HEK293T (cell line): ENCODE measurements at regions not wholly inside any gene's neighbourhood (a gene's known extent, or its start where the extent isn't known, plus 50 kb on each side); places are given as distances from the start of the nearest gene placed in this dataset.

ENCODE experiments used
- ARNT ChIP-seq: fragments of 450-650 bp; IDR thresholded peaks from 2 replicates; pipeline ENCODE4 v1.6.1; 2017; ENCODE audit warnings: mild to moderate bottlenecking
- ELF4 ChIP-seq: fragments of 450-650 bp; IDR thresholded peaks from 2 replicates; pipeline ENCODE4 v1.6.1; 2017; ENCODE audit warnings: antibody characterized with exemption
- FOXK2 ChIP-seq: fragments of 450-650 bp; IDR thresholded peaks from 2 replicates; pipeline ENCODE4 v1.6.1; 2016; ENCODE audit warnings: mild to moderate bottlenecking
- HDGF ChIP-seq: fragments of 450-650 bp; IDR thresholded peaks from 2 replicates; pipeline ENCODE4 v1.6.1; 2017; ENCODE audit warnings: antibody characterized with exemption, borderline replicate concordance
- NFRKB ChIP-seq: fragments of 450-650 bp; IDR thresholded peaks from 2 replicates; pipeline ENCODE4 v1.6.1; 2016; ENCODE audit warnings: mild to moderate bottlenecking, moderate library complexity
- SP1 ChIP-seq: fragments of 450-650 bp; IDR thresholded peaks from 2 replicates; pipeline ENCODE4 v1.6.1; 2017
- SUZ12 ChIP-seq: fragments of 450-650 bp; IDR thresholded peaks from 2 replicates; pipeline ENCODE4 v1.6.1; 2016; ENCODE audit warnings: mild to moderate bottlenecking

DNA sequence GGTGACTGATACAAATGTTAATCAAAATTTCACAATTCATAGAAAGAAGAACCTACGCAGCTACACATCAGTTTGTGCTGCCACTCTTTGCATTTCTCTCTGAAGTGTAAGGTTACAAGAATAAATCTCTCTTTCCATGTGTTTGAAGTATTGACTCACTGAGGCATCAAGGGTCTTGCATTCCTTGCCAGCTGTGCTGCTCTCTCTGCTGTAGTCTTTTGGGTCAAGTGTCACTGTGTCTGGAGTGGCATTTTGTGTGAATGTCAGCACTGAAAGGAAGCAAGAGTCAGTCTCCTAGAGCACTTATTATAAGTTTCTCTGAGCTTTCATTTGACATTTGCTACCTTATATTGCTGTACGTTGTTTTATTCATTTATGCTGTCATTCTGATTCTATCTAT is 1696.1 kb upstream of the LRRTM1 start:
- no peak for TF ChIP-seq ELF4
- TF ChIP-seq NFRKB: no peak
- TF ChIP-seq HDGF: no peak
- TF ChIP-seq ARNT: no peak
- TF ChIP-seq FOXK2: no peak
- no peak for TF ChIP-seq SP1
- no peak for TF ChIP-seq SUZ12
